GM12873 (cell line): ENCODE measurements at regions not wholly inside any gene's neighbourhood (a gene's known extent, or its start where the extent isn't known, plus 50 kb on each side); places are given as distances from the start of the nearest gene placed in this dataset.

Source experiments
- CTCF ChIP-seq: IDR thresholded peaks from 2 replicates; pipeline ENCODE4 v1.5.1; 2012; ENCODE audit warnings: low read depth, mild to moderate bottlenecking, moderate library complexity, low read length, control low read depth; ENCODE audit not compliant: insufficient read depth; ENCODE audit errors: missing control alignments

DNA sequence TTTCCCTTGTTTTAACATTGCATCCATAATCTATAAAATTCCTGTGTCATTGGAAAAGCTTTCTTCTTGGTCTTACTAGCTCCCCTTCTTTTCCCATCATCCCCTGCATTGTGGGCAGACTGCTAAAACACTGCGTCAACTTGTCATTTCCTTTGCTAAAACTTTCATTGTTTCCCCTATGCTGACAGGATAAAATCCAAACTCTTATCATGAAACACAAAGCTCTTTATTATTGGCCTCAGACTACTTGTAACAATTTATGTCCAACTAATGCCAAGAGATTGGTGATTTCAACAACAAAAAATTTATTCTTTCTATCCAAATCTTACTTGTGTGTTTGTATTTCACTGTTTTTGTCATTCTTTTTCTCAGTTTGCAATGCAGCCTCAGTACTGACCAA lies 339.1 kb downstream of the HGF start:
- TF ChIP-seq CTCF: no peak

GRCh38 chr7:81430150-81430549 lies 339.7 kb downstream of the HGF start:
- no peak for TF ChIP-seq CTCF

DNA sequence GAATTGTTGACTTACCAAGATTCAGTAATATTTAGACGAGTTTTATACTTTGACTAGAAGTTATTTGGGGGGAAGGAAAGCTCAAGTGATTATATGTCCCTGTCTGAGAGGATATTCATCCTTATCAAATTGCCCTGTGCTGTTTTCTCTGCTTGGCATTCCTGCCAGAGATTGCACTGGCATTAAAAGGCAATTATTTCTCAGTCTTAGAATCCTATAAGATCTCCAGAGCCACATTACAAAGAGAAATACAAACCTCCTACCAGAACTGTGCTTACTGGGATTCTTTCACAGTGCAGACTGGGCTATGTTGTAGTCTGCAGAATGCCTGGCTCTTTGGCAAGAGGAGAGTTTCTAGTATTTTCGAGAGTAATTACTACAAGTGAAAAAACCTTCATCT lies 342.4 kb downstream of the HGF start:
- TF ChIP-seq CTCF: no peak

DNA sequence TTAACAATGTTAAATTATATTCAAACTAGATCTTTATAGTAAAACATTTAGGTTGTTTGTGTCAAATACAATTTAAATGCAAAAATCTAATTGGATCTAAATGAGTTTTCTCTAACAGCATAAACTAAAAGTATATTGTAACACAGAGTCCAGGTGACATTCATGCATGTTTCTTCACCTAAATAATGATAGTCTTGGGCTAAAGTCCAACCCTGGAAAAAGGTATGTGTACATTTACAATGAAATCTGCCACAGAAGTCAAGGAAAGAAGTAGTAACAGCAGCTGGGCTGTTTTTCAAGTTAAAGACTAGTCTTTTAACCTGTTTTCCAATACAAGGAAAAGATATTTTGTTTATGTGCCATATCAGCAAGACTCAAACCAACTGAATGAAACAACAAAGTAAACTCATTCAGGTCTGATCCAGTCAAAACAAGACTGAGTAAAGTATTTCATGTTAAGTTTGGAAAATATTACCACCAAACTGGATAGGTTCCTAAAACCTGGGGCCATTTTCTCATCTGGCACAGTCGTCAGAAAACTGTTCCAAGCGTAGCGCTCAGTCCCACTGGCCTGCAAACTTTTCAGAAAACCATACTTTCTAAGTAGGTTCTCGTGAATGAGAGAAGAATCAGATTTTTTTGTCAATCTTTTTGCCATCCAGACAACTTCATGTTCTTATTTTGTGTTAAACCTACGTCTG lies 349.2 kb downstream of the HGF start:
- TF ChIP-seq CTCF: no peak

DNA sequence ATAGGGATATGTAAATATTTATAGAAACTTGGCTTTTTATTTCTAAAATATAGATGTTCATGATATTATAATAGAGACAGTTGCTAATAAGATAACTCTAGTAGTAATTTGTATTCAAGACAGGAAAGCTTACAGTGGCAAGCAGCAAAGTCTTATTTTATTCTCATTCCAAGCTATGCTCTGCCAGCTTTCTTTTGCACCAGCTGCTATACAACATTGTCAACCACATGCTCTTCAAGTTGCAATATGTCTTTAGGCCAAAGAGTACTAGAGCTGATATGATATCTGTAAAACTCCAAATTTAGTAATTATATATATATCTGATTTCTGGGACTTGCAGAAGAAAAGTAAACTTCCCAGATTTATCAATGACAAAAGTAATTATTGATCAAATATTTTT lies 350.1 kb downstream of the HGF start:
- no peak for TF ChIP-seq CTCF

- TF ChIP-seq CTCF: no peak
Measured at GRCh38 chr7:81416659-81417058, 353.2 kb downstream of the HGF start.

DNA sequence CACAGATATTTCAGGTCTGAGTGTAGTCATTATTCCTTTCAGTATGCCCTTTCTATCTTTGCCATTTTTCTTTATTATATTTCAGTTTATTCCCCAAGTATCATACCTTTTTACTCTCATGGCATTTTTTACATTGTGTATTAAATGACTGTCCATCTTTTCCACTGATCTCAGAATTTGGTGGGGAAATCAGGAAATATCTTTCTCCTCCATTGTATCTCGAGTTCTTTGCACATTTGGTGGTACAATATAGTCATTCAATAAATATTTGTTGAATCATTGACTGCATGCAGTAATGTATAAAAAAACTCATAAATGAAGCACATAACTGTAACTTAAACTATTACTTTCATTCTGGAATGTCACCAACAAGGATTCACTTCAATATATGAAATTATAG lies 354.7 kb downstream of the HGF start:
- no peak for TF ChIP-seq CTCF
